GM13976 (cell line): ENCODE measurements at regions not wholly inside any gene's neighbourhood (a gene's known extent, or its start where the extent isn't known, plus 50 kb on each side); places are given as distances from the start of the nearest gene placed in this dataset.

Experiments used
- DNase-seq: peaks from one replicate; pipeline ENCODE4 v3.0.0; 2012; ENCODE audit warnings: low spot score
- CTCF ChIP-seq: IDR thresholded peaks from 2 replicates; pipeline ENCODE4 v1.5.1; 2012; ENCODE audit warnings: borderline replicate concordance, mild to moderate bottlenecking; ENCODE audit not compliant: insufficient read depth; ENCODE audit errors: extremely low read depth, missing control alignments, control extremely low read depth
- in situ Hi-C: fragments of 300-500 bp; cut with MboI; formaldehyde crosslinking; loops from one replicate; pipeline ENCODE4 v1.12.0; 2022; ENCODE audit warnings: low sequenced_read_pairs, mixed read lengths, inconsistent platforms; ENCODE audit not compliant: unreplicated experiment

DNA sequence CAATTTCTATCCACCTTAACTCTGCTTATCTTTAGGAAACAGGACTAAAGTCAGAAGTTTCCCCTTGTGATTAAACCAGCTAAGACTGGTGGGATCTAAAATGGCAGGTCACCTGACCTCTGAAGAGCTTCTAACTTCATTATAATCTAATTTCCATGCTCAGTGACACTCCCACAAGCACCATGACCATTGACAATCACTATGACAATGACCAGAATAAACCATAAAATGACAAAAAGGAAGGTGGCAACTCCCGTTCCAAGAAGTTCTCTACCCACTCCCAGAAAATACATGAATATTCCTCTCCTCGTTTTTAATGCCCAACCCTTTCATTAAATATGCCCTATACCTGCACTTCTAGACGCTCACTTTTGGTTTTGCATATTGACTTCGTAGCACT lies 471.2 kb upstream of the CCDC54 start:
- no peak for TF ChIP-seq CTCF
- in situ Hi-C loops: no loop called here

GRCh38 chr3:106908181-106908938 lies 468.9 kb upstream of the CCDC54 start:
- in situ Hi-C loops: no loop called here
- DNase-seq: no peak
- TF ChIP-seq CTCF: no peak

More for the DNA sequence above, 471.2 kb upstream of the CCDC54 start:
- DNase-seq: no peak

DNA sequence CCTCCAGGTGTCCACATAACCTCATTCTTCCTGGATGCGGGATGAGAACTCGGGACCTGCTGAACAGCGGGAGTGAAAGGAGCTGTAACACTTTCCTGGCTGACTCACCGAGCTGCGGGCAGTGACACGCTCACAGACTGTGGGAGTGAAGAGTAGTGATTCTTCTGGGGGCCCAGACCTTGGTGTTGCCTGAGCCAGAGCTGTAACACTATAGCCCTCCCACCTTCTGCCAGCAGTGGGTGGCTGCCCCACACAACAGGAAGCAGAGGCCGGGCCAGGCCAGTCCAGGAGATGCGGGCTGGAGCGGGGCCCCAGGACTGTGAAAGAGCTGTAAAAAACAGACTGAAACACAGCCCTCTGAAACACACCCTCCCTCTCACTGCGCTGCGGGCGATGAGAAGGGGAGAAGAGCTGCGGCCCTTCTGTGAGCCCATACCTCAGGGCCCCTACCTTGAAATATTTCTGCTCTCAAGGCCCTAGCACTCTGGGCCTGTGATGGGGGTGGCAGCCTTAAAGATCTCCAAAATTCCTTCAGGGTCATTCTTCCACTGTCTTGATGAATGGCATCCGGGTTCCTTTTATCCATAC lies 464.0 kb upstream of the CCDC54 start:
- TF ChIP-seq CTCF: no peak
- DNase-seq: no peak
- in situ Hi-C loops: no loop called here

GRCh38 chr3:106913966-106914365 lies 463.3 kb upstream of the CCDC54 start:
- DNase-seq: no peak
- in situ Hi-C loops: no loop called here
- no peak for TF ChIP-seq CTCF

GRCh38 chr3:106920609-106921008 lies 456.6 kb upstream of the CCDC54 start:
- TF ChIP-seq CTCF: no peak
- no peak for DNase-seq
- in situ Hi-C loops: no loop called here

DNA sequence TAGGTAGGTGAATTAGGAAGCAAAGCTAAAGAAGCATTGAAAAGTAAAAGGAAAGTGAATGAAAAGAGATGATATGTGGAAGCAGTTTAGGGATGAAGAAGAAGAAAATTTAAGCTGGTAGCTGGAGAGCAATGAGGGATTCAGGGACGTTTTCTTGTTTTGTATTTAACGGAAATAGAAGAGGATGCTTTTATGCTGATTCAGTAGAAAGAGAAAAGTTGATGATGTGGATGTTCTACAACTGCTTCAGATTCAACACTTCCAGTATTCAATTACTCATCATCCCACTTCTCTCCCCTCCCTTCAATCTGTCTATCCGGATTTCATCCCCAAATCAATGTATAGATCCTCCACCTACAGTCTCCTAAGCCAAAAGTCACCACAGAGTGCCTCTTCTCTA lies 448.2 kb upstream of the CCDC54 start:
- TF ChIP-seq CTCF: no peak
- in situ Hi-C loops: no loop called here
- DNase-seq: no peak
